GM21381 (cell line): ENCODE measurements at regions not wholly inside any gene's neighbourhood (a gene's known extent, or its start where the extent isn't known, plus 50 kb on each side); places are given as distances from the start of the nearest gene placed in this dataset.

Source experiments
- ATAC-seq: cut with Tn5 transposase; IDR thresholded peaks from one replicate; pipeline ENCODE4 v1.9.1; 2021; ENCODE audit warnings: mild to moderate bottlenecking, moderate library complexity; ENCODE audit not compliant: unreplicated experiment

- no peak for ATAC-seq
Measured at GRCh38 chr4:107319386-107319785, 283.3 kb upstream of the DKK2 start.

GRCh38 chr4:107318078-107318477, 282.0 kb upstream of the DKK2 start:
- ATAC-seq, result no peak

GRCh38 chr4:107317611-107318010, 281.5 kb upstream of the DKK2 start:
- no peak for ATAC-seq

- ATAC-seq, result no peak
Measured at GRCh38 chr4:107315584-107315983, 279.5 kb upstream of the DKK2 start.

- ATAC-seq, result no peak
Measured at GRCh38 chr4:107314156-107314555, 278.0 kb upstream of the DKK2 start.

- ATAC-seq, result no peak
Measured at GRCh38 chr4:107312366-107312765, 276.3 kb upstream of the DKK2 start.

- ATAC-seq, result no peak
Measured at GRCh38 chr4:107304699-107305286, 268.7 kb upstream of the DKK2 start.

GRCh38 chr4:107299646-107300045, 263.5 kb upstream of the DKK2 start:
- ATAC-seq, result no peak

GRCh38 chr4:107292979-107293378, 256.9 kb upstream of the DKK2 start:
- no peak for ATAC-seq

GRCh38 chr4:107283587-107284559, 247.8 kb upstream of the DKK2 start:
- no peak for ATAC-seq

- ATAC-seq, result no peak
Measured at GRCh38 chr4:107279733-107280132, 243.6 kb upstream of the DKK2 start.

GRCh38 chr4:107278791-107279483, 242.8 kb upstream of the DKK2 start:
- no peak for ATAC-seq

GRCh38 chr4:107276052-107276451, 239.9 kb upstream of the DKK2 start:
- no peak for ATAC-seq

- no peak for ATAC-seq
Measured at GRCh38 chr4:107275225-107275624, 239.1 kb upstream of the DKK2 start.

- no peak for ATAC-seq
Measured at GRCh38 chr4:107270614-107271013, 234.5 kb upstream of the DKK2 start.

GRCh38 chr4:107269175-107269574, 233.1 kb upstream of the DKK2 start:
- no peak for ATAC-seq

GRCh38 chr4:107265859-107266258, 229.7 kb upstream of the DKK2 start:
- ATAC-seq, result no peak

- no peak for ATAC-seq
Measured at GRCh38 chr4:107261241-107261874, 225.2 kb upstream of the DKK2 start.

GRCh38 chr4:107258359-107258758, 222.2 kb upstream of the DKK2 start:
- ATAC-seq, result no peak

- no peak for ATAC-seq
Measured at GRCh38 chr4:107255596-107255995, 219.5 kb upstream of the DKK2 start.

- no peak for ATAC-seq
Measured at GRCh38 chr4:107255114-107255513, 219.0 kb upstream of the DKK2 start.
